Activated CD4-positive, CD25-positive, alpha-beta regulatory T cell treated with anti-CD3 and anti-CD28 coated beads, Interleukin-2, amount 50 U/mL, for 24 hours (primary cell): ENCODE measurements at regions not wholly inside any gene's neighbourhood (a gene's known extent, or its start where the extent isn't known, plus 50 kb on each side); places are given as distances from the start of the nearest gene placed in this dataset.
A peak's percentile ranks its signal among the peaks of the same experiment; 100 is the strongest.

ENCODE experiments used
- ATAC-seq, 2 donors: fragments of 150-1000 bp; cut with Tn5 transposase; one replicate each; pipeline ENCODE4 v1.10.0; 2021; ENCODE audit warnings: mild to moderate bottlenecking in 1 of 2, moderate library complexity in 1 of 2

DNA sequence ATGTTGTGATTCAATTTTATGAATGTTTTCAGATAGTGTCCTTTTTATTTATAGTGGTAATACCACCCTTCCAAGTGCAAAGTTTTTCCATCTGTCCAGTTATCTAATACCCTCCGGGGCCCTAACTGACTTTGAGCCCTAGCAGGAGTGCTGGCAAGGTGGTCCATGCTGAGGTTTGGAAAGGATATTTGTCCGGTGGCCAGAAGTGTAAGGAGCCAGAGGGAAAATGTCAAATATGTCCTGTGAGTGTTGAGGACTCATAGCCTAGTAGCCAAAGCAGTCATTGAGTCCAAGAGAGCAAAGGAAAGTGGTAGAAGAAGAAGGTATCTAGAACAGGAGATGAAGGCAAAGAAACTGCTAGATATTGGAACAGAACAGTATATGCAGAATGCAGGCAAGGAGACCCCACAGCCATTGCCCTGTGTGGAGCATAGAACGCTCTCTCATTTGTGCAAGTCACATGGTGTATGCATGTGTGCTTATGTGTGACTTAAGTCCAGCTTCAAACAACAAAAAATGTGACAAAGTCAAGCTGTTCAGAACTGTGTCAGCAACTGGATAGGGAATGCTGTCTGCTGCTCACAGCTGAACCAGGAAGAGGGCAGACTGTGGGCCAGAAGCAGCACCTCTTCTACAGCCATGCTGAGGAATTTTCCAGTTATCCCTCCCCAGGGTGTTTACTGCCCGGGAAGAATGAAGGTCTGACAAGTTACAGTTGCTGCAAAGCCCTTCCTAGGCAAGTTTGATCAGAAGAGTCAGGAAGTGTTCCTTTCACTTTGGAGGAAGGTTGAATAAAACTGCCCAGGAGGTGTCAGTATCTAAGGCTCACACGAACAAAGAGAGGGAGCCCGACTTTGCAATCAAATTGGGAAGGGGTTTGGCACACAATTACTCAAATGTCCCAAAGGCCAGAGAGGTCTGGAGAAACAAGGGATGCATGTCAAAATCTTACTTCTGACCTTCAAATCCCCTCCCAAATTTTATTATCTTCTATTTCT, 463.3 kb upstream of the DMAC1 start:
- no peak for ATAC-seq

GRCh38 chr9:8261737-8262136, 462.2 kb upstream of the DMAC1 start:
- ATAC-seq: no peak

DNA sequence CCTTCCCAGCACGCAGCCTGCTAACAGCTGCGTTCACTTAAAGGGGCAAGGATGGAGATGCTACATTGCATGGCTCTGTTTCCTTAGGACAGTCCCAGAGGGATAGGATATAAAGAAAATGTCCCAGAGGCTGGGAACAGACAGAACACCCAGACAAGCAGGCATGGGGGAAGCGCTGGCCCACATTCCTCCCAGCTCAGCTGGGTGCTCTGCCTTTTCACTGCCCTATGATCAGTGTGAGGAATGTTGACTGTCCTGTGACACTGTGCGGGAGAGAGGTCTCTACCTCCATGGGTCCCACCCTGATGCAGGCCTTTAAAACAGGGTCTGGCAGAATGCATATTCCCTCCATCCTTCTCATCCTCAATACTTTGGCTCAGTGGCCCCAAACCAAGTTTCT, 459.4 kb upstream of the DMAC1 start:
- ATAC-seq: no peak

DNA sequence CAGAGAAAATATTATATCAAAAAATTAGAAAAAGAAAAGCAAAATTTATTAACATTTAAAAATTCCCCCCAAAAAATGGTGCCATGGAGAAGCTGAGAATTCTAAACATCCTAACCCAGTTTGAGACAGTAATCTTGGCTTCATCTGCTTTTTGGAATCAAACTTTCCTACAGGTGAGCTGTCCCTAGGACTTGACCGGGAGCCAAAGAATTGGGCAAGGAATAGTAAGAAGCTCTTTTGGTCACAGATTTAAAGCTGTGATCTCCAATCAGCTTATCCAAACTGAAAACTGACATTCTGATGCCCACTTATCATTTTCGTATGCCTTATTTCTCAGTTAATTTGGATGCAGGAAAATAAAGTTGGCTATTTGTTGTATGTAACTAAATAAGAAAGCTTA, 457.3 kb upstream of the DMAC1 start:
- no peak for ATAC-seq

DNA sequence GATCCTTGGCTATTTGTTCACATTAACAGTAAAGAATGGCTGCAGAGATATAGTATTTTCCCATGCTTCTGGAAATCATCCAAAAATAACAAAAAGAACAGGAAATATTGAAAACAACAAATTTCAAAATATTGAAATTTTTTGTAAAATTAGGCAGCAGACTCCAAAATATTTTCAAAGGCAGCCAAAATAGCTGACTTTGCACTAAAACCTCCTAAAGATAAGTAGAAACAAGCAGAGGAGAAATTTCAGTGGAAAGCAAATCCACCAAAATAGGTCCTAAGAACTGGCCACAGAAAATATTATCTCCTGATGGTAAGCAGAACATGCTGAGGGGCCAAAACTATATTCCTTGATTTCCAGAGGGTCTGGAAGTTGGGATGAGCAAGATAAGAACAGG, 456.3 kb upstream of the DMAC1 start:
- ATAC-seq: no peak

DNA sequence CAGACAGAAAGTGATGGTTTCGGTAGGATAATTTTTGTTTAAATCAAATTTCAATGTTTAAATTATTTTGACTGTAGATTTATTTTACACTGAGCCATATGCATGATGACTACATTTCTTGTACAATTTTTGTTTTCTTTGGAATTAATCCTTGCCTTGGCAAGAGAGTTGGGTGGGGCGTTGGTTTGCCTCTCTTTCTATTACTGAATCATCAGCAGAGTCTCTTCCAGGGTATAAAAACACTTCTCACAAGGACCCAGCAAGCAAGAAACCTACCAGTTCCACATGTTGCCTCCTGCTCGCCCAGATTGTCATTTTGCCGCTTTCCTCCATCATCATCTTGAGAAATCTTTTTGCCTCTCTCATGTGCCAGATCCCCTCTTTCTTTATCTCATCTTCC, 455.0 kb upstream of the DMAC1 start:
- no peak for ATAC-seq

DNA sequence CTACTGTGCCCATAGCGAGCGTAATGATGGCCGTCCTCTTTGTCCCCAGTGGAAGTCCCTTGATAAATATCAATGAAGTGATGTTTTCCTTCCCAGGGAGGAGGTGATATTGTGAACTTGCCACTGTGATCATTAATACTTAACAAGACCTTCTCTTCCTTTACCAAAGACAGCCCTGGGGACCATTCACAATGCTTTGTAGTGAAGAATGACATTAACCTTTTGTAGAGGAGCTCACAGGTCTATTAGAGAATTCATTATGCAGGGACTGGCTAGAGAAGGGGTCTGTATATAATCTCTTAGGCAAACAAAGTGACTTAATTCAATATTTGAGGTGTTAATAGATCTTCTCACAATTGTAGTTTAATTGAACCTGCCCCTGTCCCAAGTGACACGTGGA, 452.9 kb upstream of the DMAC1 start:
- ATAC-seq: no peak

DNA sequence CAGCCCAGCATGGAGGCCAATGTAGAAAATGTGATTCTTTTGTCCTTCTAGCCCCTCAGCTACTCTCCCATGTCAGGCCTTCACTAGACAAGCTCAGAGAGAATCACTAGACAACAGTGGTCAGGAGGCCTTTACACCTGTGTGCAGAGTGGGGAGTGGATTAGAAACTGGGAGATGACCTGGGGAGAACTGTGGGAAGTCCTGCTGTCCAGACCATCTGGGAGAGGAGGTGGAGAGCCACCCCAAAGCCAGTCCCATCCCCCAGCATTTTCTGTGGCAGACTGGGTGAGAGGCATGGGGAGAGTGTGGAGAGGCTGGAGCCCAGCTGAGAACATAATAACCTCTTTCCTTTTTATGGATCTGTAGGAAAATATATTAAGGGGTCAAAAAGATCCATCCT, 452.0 kb upstream of the DMAC1 start:
- ATAC-seq: no peak

- ATAC-seq: no peak
Observed at GRCh38 chr9:8244505-8245092, 445.0 kb upstream of the DMAC1 start.

GRCh38 chr9:8241201-8241600, 441.6 kb upstream of the DMAC1 start:
- no peak for ATAC-seq

DNA sequence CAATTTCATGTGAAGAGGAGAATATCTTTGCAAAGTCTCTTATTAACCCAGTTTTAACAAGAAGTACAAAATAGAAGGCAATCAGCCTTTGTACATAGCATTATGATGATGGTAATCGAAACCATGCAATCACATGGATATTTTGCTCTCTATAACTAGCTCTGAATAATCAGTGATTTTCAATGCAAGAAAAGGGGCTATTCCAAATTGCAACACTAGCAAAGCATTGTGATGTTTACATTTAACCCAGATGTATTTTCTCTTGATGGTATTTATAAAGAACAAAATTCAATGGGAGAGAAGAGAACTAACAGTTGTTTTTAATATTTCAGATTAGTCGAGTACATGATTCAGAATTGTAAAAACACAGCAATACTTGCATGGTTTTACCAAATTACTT, 437.5 kb upstream of the DMAC1 start:
- ATAC-seq: no peak

- no peak for ATAC-seq
Observed at GRCh38 chr9:8235489-8235888, 435.9 kb upstream of the DMAC1 start.

GRCh38 chr9:8234316-8234715, 434.7 kb upstream of the DMAC1 start:
- no peak for ATAC-seq

- no peak for ATAC-seq
Observed at GRCh38 chr9:8232726-8233125, 433.1 kb upstream of the DMAC1 start.

DNA sequence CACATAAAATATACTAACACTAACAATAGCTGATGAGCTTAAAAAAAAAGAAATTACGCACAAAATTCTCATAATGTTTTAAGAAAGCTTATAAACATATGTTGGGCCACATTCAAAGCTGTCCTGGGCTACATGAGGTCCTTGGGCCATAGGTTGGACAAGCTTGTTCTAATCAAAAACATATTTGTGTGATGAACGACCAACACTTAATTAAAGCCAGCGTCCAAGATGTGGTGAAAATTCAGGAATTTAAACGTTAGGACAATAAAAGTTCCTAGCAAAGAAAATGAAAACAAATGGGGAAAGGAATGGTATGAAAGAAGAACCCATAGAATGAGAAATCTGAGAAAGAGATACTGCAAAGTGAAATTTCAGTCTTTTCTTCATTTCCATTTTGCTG, 429.6 kb upstream of the DMAC1 start:
- ATAC-seq: no peak

GRCh38 chr9:8224381-8224801, 424.8 kb upstream of the DMAC1 start:
- ATAC-seq: no peak

DNA sequence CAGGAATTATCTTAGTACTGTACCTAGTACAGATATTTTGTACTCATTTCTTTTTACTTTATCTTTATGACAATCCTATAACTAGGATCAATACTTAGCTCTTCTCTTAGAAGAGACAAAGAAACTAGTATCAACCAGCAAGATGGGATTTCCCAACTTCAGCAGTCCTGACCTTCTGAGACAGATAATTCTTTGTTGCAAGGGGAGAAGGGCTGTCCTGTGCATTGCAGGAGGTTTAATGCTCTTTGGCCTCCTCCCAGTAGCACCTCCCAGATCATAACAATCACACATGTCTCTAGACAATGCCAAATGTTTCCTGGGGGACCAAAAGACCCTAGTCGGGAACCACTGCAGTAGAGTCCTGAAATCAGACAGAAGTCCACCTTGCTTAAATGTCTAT, 424.3 kb upstream of the DMAC1 start:
- ATAC-seq: no peak

DNA sequence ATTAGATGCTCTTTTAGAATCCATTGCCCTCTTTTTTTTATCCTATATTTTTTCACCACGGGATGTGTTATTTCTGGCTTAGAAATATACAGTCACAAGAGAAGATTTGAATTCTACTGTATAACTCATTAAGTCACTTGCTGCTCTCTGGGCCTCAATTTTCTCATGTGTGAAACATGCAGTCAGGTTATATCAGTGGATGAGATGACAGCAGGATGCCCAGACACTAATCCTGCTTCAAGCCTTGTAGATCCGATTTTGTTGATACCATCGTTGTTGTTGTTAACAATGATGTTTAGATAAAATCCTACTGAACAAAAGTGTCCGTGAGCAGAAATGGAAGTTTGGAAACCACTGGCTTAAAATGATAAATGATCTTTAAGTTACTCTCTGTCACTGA, 421.9 kb upstream of the DMAC1 start:
- ATAC-seq: no peak

GRCh38 chr9:8208465-8208864, 408.9 kb upstream of the DMAC1 start:
- ATAC-seq: no peak

GRCh38 chr9:8207596-8207995, 408.0 kb upstream of the DMAC1 start:
- no peak for ATAC-seq

- no peak for ATAC-seq
Observed at GRCh38 chr9:8206720-8207119, 407.1 kb upstream of the DMAC1 start.

- ATAC-seq: no peak
Observed at GRCh38 chr9:8205576-8205975, 406.0 kb upstream of the DMAC1 start.

GRCh38 chr9:8189881-8190280, 390.3 kb upstream of the DMAC1 start:
- no peak for ATAC-seq

- ATAC-seq: peak; percentile 75 to 83
Observed at GRCh38 chr9:8188723-8189407, 389.3 kb upstream of the DMAC1 start.
